Uterus (tissue), 3 donors: ENCODE measurements at regions not wholly inside any gene's neighbourhood (a gene's known extent, or its start where the extent isn't known, plus 50 kb on each side); places are given as distances from the start of the nearest gene placed in this dataset.

Source experiments
- DNase-seq, 2 donors: peaks; one replicate each; pipeline ENCODE4 v3.0.0-alpha.2; 2019 to 2020
- H3K27ac ChIP-seq, 2 donors: fragments of 200-600 bp; sonication (generic); 1 replicate in 1 of 2; 2 replicates in 1 of 2; pipeline ENCODE4 v1.5.1; 2016 to 2018
- H3K27me3 ChIP-seq, 2 donors: fragments of 200-600 bp; sonication (generic); one replicate each; pipeline ENCODE4 v1.5.1; 2018 to 2019; ENCODE audit warnings: control low read depth in 1 of 2
- H3K36me3 ChIP-seq, 2 donors: fragments of 200-600 bp; sonication (generic); one replicate each; pipeline ENCODE4 v1.5.1; 2019; ENCODE audit warnings: control low read depth in 1 of 2
- H3K4me1 ChIP-seq, 2 donors: fragments of 200-600 bp; sonication (generic); one replicate each; pipeline ENCODE4 v1.5.1; 2018 to 2019; ENCODE audit warnings: control low read depth in 1 of 2
- H3K4me3 ChIP-seq, 2 donors: fragments of 200-600 bp; sonication (generic); 1 replicate in 1 of 2; 2 replicates in 1 of 2; pipeline ENCODE4 v1.5.1; 2018 to 2019; ENCODE audit warnings: mild to moderate bottlenecking in 1 of 2
- H3K9me3 ChIP-seq, 2 donors: fragments of 200-600 bp; sonication (generic); one replicate each; pipeline ENCODE4 v1.5.1; 2019; ENCODE audit warnings: control low read depth in 1 of 2
- POLR2A ChIP-seq, 2 donors: fragments of 450-650 bp; IDR thresholded peaks; one replicate each; pipeline ENCODE4 v1.6.1; 2016; ENCODE audit warnings: antibody characterized with exemption in 2 of 2, mild to moderate bottlenecking in 1 of 2, moderate library complexity in 1 of 2
- intact Hi-C: fragments of 100-400 bp; cut with DNase I; formaldehyde crosslinking; loops from one replicate; pipeline ENCODE4 v1.15.1; 2023; ENCODE audit warnings: low total_unique reads
- TF ChIP-seq, protein P1 (sequence below), 4 experiments: fragments of 200-600 bp in 2 of 4; fragments of 450-650 bp in 2 of 4; sonication (generic) in 2 of 4; IDR thresholded peaks; one replicate each; pipeline ENCODE4 v1.5.1; 2016 to 2019; ENCODE audit warnings: antibody characterized with exemption in 4 of 4, mild to moderate bottlenecking in 2 of 4, moderate library complexity in 1 of 4
- donor health status: DM: yes; HTN: yes; CAD: no.

DNA sequence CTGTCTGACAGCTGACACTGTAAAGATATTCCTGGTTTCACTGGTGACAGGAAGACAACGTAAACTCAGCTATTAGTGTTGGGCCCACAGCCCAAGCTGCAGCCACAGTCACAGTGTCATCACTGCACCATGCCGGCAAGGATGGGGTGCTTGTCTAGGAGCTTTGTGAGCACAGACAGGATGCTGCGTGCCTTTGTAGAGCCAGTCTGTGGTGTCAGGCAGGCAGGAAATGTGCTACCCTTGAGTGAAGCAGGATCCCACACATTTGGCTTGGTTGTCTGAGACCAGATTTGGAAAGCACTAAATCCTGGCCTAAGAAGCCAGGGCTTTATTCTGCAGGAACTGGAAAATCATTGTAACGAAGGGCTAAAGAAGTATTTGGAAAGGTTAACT, 121.6 kb upstream of the ADAMTS16 start:
- no peaks in the 10 kb centered on the region for H3K9me3 ChIP-seq
- intact Hi-C loops: no loop called here
- H3K36me3 ChIP-seq: no peaks in the 10 kb centered on the region
- H3K4me3 ChIP-seq: no peak overlapping the region
- TF ChIP-seq, protein P1, sequence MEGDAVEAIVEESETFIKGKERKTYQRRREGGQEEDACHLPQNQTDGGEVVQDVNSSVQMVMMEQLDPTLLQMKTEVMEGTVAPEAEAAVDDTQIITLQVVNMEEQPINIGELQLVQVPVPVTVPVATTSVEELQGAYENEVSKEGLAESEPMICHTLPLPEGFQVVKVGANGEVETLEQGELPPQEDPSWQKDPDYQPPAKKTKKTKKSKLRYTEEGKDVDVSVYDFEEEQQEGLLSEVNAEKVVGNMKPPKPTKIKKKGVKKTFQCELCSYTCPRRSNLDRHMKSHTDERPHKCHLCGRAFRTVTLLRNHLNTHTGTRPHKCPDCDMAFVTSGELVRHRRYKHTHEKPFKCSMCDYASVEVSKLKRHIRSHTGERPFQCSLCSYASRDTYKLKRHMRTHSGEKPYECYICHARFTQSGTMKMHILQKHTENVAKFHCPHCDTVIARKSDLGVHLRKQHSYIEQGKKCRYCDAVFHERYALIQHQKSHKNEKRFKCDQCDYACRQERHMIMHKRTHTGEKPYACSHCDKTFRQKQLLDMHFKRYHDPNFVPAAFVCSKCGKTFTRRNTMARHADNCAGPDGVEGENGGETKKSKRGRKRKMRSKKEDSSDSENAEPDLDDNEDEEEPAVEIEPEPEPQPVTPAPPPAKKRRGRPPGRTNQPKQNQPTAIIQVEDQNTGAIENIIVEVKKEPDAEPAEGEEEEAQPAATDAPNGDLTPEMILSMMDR (IDR thresholded peaks at IDR 0.05): no peak
- no peak for TF ChIP-seq POLR2A (IDR thresholded peaks at IDR 0.05)
- H3K27me3 ChIP-seq: no peaks in the 10 kb centered on the region
- H3K27ac ChIP-seq: no peak overlapping the region
- DNase-seq: no peak
- H3K4me1 ChIP-seq: no peaks in the 10 kb centered on the region

DNA sequence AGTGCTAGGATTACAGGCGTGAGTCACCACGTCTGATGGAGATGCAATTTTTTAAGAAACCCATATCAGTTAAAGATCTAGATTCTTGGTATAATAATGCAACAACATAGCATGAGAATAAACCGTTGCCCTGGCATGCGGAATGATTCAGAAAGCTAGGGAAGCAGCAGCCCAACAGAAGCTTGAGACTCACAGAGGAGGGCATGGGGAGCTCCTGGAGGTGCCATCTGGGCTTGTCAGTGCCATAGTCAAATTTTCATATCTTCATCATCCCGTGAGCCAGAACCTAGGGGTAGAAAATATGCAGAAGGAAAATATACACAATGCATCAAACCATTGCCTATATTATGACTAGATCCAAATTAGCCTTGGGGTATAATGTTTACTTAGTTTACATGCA, 118.7 kb upstream of the ADAMTS16 start:
- TF ChIP-seq, protein P1 (IDR thresholded peaks at IDR 0.05): no peak
- TF ChIP-seq POLR2A (IDR thresholded peaks at IDR 0.05): no peak
- Histone ChIP-seq H3K36me3 (no peaks in the 10 kb centered on the region), H3K4me1 (no peaks in the 10 kb centered on the region), H3K27ac (no peak overlapping the region), H3K27me3 (no peaks in the 10 kb centered on the region), H3K4me3 (no peak overlapping the region), H3K9me3 (no peaks in the 10 kb centered on the region)
- no peak for DNase-seq
- intact Hi-C loops: no loop called here

DNA sequence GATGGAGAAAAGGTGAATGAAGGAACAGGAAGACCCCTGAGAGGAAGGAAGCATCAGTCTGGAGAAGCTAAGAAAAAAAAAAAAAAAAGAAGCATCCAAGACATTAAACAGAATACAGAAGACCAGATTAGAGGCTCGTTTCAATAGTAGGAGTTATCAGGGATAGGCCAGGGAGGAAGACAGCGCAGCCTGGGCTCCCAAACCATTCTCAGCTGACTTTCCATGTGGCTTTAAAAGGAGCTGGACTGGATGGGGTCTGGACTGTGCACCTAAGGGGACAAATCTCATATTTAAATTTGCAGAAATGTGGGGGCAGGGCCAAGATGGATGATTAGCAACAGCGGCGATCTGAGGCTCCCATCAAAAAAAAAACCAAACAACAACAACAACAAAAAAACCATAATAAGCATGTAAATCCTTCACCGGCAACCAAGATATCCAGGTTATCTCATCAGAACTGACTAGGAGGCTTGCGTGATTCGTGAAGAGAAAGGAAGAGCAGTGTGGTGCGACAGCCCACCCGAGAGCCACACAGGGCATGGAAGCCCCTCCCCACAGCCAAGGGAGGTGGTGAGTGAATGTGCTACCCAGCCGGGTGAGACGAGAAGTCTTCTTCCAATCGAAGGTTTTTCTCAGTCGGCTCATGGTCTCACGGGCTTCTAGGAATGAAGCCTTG, 114.9 kb upstream of the ADAMTS16 start:
- DNase-seq: no peak
- Histone ChIP-seq H3K27ac (no peak overlapping the region), H3K27me3 (no peaks in the 10 kb centered on the region), H3K36me3 (no peaks in the 10 kb centered on the region), H3K9me3 (no peaks in the 10 kb centered on the region), H3K4me1 (no peaks in the 10 kb centered on the region), H3K4me3 (no peak overlapping the region)
- intact Hi-C loops: no loop called here
- TF ChIP-seq, protein P1 (IDR thresholded peaks at IDR 0.05): no peak
- TF ChIP-seq POLR2A (IDR thresholded peaks at IDR 0.05): no peak

DNA sequence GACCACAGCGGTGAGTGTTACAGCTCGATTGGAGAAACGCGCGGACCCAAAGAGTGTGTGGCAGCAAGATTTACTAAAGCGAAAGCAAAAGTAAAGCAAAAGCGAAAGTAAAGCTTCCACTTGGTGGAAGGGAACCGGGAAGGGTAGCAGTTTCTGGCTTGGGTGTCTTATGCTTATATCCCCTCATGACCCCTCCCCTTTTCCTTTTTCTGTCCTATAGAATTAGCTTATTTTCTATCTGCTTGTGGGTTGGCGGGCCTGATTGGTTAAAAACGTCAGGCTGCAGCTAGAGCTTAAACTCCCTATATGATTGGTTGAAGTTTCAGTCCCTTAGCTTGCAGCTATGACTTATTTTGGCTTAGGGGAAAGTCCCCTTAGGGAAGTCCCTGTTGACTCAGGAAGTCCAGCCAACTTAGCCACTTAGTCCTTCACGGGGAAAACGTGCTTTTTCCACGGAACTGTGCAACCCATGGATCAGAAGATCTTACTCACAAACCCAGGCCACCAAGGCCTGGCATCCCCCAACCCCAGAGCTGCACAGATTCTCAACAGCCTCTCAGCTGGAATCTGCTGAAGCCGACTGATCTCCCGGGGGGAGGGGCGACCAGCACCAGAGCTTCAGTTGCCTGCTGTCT, 114.2 kb upstream of the ADAMTS16 start:
- H3K4me1 ChIP-seq: no peaks in the 10 kb centered on the region
- intact Hi-C loops: no loop called here
- no peak overlapping the region for H3K4me3 ChIP-seq
- H3K36me3 ChIP-seq: no peaks in the 10 kb centered on the region
- H3K9me3 ChIP-seq: no peaks in the 10 kb centered on the region
- DNase-seq: no peak
- H3K27me3 ChIP-seq: no peaks in the 10 kb centered on the region
- TF ChIP-seq, protein P1 (IDR thresholded peaks at IDR 0.05): no peak
- no peak for TF ChIP-seq POLR2A (IDR thresholded peaks at IDR 0.05)
- H3K27ac ChIP-seq: no peak overlapping the region

DNA sequence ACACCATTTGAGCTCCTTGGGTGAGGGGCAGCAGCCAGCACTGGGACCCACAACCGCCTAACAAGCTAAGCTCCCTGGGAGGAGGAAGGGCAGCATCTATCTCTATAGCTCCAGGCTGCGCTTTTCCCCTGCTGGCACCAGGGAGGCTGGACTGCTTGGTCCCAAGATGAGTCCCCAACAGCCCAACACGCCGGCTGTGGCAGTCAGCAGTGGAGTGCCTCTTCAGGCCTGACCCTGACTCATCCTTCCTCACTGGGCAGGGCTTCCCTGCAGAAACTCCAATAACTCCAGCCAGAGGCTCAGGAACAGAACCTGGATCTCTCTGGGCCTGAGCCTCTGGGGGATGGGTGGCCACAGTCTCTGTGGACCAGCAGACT, 113.7 kb upstream of the ADAMTS16 start:
- intact Hi-C loops: no loop called here
- no peaks in the 10 kb centered on the region for H3K4me1 ChIP-seq
- no peaks in the 10 kb centered on the region for H3K36me3 ChIP-seq
- TF ChIP-seq POLR2A (IDR thresholded peaks at IDR 0.05): no peak
- TF ChIP-seq, protein P1 (IDR thresholded peaks at IDR 0.05): no peak
- H3K27me3 ChIP-seq: no peaks in the 10 kb centered on the region
- no peak overlapping the region for H3K4me3 ChIP-seq
- H3K9me3 ChIP-seq: no peaks in the 10 kb centered on the region
- H3K27ac ChIP-seq: no peak overlapping the region
- no peak for DNase-seq
